ENCODE measurements at regions not wholly inside any gene's neighbourhood (a gene's known extent, or its start where the extent isn't known, plus 50 kb on each side); places are given as distances from the start of the nearest gene placed in this dataset.

- DNase-seq, result no peak
Observed at GRCh38 chr2:160925956-160926355, 234.3 kb upstream of the TANK start.

- DNase-seq, result no peak
Observed at GRCh38 chr2:160927324-160927723, 232.9 kb upstream of the TANK start.

GRCh38 chr2:160928854-160929301, 231.3 kb upstream of the TANK start:
- no peak for DNase-seq

GRCh38 chr2:160931531-160931930, 228.7 kb upstream of the TANK start:
- DNase-seq, result no peak

GRCh38 chr2:160932960-160933359, 227.3 kb upstream of the TANK start:
- DNase-seq, result no peak

GRCh38 chr2:160934263-160934662, 226.0 kb upstream of the TANK start:
- DNase-seq, result no peak

- DNase-seq, result no peak
Observed at GRCh38 chr2:160934991-160935390, 225.2 kb upstream of the TANK start.

- no peak for DNase-seq
Observed at GRCh38 chr2:160936044-160936806, 224.0 kb upstream of the TANK start.

- no peak for DNase-seq
Observed at GRCh38 chr2:160940271-160940670, 220.0 kb upstream of the TANK start.

- no peak for DNase-seq
Observed at GRCh38 chr2:160940699-160941098, 219.5 kb upstream of the TANK start.

- no peak for DNase-seq
Observed at GRCh38 chr2:160941290-160941846, 218.9 kb upstream of the TANK start.

- DNase-seq, result no peak
Observed at GRCh38 chr2:160942476-160943142, 217.6 kb upstream of the TANK start.

GRCh38 chr2:160943414-160943813, 216.8 kb upstream of the TANK start:
- no peak for DNase-seq

- no peak for DNase-seq
Observed at GRCh38 chr2:160952464-160953254, 207.6 kb upstream of the TANK start.

- no peak for DNase-seq
Observed at GRCh38 chr2:160955578-160955977, 204.7 kb upstream of the TANK start.

- no peak for DNase-seq
Observed at GRCh38 chr2:160956243-160956802, 203.9 kb upstream of the TANK start.

GRCh38 chr2:160963957-160964356, 196.3 kb upstream of the TANK start:
- no peak for DNase-seq

GRCh38 chr2:160967523-160967922, 192.7 kb upstream of the TANK start:
- no peak for DNase-seq

GRCh38 chr2:160968183-160968582, 192.0 kb upstream of the TANK start:
- DNase-seq, result no peak

- DNase-seq, result no peak
Observed at GRCh38 chr2:160970052-160970965, 189.9 kb upstream of the TANK start.

GRCh38 chr2:160973991-160974390, 186.2 kb upstream of the TANK start:
- no peak for DNase-seq

GRCh38 chr2:160974803-160975202, 185.4 kb upstream of the TANK start:
- no peak for DNase-seq

Measured in SHP77 treated with DMSO at 0.1 percent for 48 hours (cell line).